CD4-positive, alpha-beta T cell treated with Interleukin-6 at 100 ng/mL for 8 hours (primary cell): ENCODE measurements at regions not wholly inside any gene's neighbourhood (a gene's known extent, or its start where the extent isn't known, plus 50 kb on each side); places are given as distances from the start of the nearest gene placed in this dataset.
"Not testable (repeated sequence)": the region's sequence is repeated elsewhere in the genome, so short reads cannot be mapped to it uniquely, and the experiment has no call there.

Experiments
- DNase-seq: peaks from one replicate; pipeline ENCODE4 v3.0.0-alpha.2; 2020; ENCODE audit warnings: mixed read lengths, low spot score

- no peak for DNase-seq
Observed at GRCh38 chr10:33861016-33861704, 526.7 kb upstream of the NRP1 start.

- no peak for DNase-seq
Observed at GRCh38 chr10:33860552-33860951, 526.1 kb upstream of the NRP1 start.

GRCh38 chr10:33859319-33860022, 525.0 kb upstream of the NRP1 start:
- DNase-seq = no peak

- DNase-seq = no peak
Observed at GRCh38 chr10:33858326-33858725, 523.9 kb upstream of the NRP1 start.

GRCh38 chr10:33853221-33853620, 518.8 kb upstream of the NRP1 start:
- DNase-seq = not testable (repeated sequence)

GRCh38 chr10:33843379-33843778, 508.9 kb upstream of the NRP1 start:
- DNase-seq = no peak

- DNase-seq = no peak
Observed at GRCh38 chr10:33841678-33842077, 507.2 kb upstream of the NRP1 start.

GRCh38 chr10:33838731-33839130, 504.3 kb upstream of the NRP1 start:
- DNase-seq = no peak

GRCh38 chr10:33837736-33838135, 503.3 kb upstream of the NRP1 start:
- DNase-seq = no peak

GRCh38 chr10:33835556-33835955, 501.1 kb upstream of the NRP1 start:
- DNase-seq = no peak

GRCh38 chr10:33833566-33833965, 499.1 kb upstream of the NRP1 start:
- DNase-seq = no peak

GRCh38 chr10:33832124-33832787, 497.8 kb upstream of the NRP1 start:
- no peak for DNase-seq

- no peak for DNase-seq
Observed at GRCh38 chr10:33831591-33831990, 497.1 kb upstream of the NRP1 start.

- DNase-seq = not testable (repeated sequence)
Observed at GRCh38 chr10:33829899-33830298, 495.4 kb upstream of the NRP1 start.

GRCh38 chr10:33828592-33828991, 494.1 kb upstream of the NRP1 start:
- no peak for DNase-seq

- no peak for DNase-seq
Observed at GRCh38 chr10:33826186-33826585, 491.7 kb upstream of the NRP1 start.

- no peak for DNase-seq
Observed at GRCh38 chr10:33822774-33823173, 488.3 kb upstream of the NRP1 start.

GRCh38 chr10:33820531-33820930, 486.1 kb upstream of the NRP1 start:
- no peak for DNase-seq

- no peak for DNase-seq
Observed at GRCh38 chr10:33819206-33819605, 484.7 kb upstream of the NRP1 start.

GRCh38 chr10:33818343-33818742, 483.9 kb upstream of the NRP1 start:
- DNase-seq = no peak

- no peak for DNase-seq
Observed at GRCh38 chr10:33817605-33818004, 483.1 kb upstream of the NRP1 start.

- DNase-seq = no peak
Observed at GRCh38 chr10:33815776-33816175, 481.3 kb upstream of the NRP1 start.

- no peak for DNase-seq
Observed at GRCh38 chr10:33813871-33814270, 479.4 kb upstream of the NRP1 start.
